PFSK-1 (cell line): ENCODE measurements at regions not wholly inside any gene's neighbourhood (a gene's known extent, or its start where the extent isn't known, plus 50 kb on each side); places are given as distances from the start of the nearest gene placed in this dataset.

Experiments used
- POLR2AphosphoS5 ChIP-seq: IDR thresholded peaks from 2 replicates; pipeline ENCODE4 v1.6.1; 2012; ENCODE audit warnings: low read depth, mild to moderate bottlenecking, control low read depth, low read length, moderate library complexity
- SIN3A ChIP-seq: IDR thresholded peaks from 2 replicates; pipeline ENCODE4 v1.6.1; 2012; ENCODE audit warnings: mild to moderate bottlenecking, low read length, moderate library complexity, borderline replicate concordance; ENCODE audit not compliant: insufficient read depth
- TAF1 ChIP-seq: IDR thresholded peaks from 2 replicates; pipeline ENCODE4 v1.6.1; 2012; ENCODE audit warnings: low read length, control low read depth, borderline replicate concordance; ENCODE audit not compliant: insufficient read depth
- TF ChIP-seq, protein P1 (sequence below), 2 experiments: IDR thresholded peaks; 2 replicates each; pipeline versions ENCODE4 v1.6.1 to v1.8.0; 2011 to 2012; ENCODE audit warnings: low read depth in 2 of 2, low read length in 2 of 2, control low read depth in 1 of 2, inconsistent platforms in 1 of 2, mild to moderate bottlenecking in 1 of 2, moderate library complexity in 1 of 2; ENCODE audit not compliant: insufficient read depth in 1 of 2

DNA sequence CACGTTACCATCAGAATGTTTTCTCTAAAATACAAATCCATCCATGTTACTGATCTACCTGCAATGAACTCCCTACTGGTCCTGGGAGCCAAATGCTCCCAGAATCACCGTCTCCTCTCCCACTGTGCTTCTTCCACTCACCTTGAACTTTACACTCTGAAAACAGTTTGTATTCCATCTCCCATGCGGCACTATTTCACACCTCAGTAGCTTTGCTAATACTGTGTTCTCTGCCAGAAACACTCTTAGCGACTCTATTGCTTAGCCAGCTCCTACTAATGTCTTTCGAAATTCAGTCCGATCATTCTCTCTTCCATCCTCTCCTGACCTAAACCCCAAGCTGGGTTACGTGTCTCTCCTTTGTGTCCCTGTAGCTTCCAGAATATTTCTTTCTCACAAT lies 284.4 kb upstream of the DUSP10 start:
- TF ChIP-seq, protein P1, sequence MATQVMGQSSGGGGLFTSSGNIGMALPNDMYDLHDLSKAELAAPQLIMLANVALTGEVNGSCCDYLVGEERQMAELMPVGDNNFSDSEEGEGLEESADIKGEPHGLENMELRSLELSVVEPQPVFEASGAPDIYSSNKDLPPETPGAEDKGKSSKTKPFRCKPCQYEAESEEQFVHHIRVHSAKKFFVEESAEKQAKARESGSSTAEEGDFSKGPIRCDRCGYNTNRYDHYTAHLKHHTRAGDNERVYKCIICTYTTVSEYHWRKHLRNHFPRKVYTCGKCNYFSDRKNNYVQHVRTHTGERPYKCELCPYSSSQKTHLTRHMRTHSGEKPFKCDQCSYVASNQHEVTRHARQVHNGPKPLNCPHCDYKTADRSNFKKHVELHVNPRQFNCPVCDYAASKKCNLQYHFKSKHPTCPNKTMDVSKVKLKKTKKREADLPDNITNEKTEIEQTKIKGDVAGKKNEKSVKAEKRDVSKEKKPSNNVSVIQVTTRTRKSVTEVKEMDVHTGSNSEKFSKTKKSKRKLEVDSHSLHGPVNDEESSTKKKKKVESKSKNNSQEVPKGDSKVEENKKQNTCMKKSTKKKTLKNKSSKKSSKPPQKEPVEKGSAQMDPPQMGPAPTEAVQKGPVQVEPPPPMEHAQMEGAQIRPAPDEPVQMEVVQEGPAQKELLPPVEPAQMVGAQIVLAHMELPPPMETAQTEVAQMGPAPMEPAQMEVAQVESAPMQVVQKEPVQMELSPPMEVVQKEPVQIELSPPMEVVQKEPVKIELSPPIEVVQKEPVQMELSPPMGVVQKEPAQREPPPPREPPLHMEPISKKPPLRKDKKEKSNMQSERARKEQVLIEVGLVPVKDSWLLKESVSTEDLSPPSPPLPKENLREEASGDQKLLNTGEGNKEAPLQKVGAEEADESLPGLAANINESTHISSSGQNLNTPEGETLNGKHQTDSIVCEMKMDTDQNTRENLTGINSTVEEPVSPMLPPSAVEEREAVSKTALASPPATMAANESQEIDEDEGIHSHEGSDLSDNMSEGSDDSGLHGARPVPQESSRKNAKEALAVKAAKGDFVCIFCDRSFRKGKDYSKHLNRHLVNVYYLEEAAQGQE (IDR thresholded peaks at IDR 0.05; ENCODE audit: insufficient read depth in 1 of 2, low read depth in 2 of 2, low read length in 2 of 2) = no peak
- no peak for TF ChIP-seq SIN3A
- no peak for TF ChIP-seq POLR2AphosphoS5
- no peak for TF ChIP-seq TAF1
